ENCODE measurements at regions not wholly inside any gene's neighbourhood (a gene's known extent, or its start where the extent isn't known, plus 50 kb on each side); places are given as distances from the start of the nearest gene placed in this dataset.

- no peak for DNase-seq (ENCODE audit: low spot score)
Observed at GRCh38 chr6:26312501-26313397, 52.2 kb upstream of the BTN3A2 start.

Data from AG08395 (cell line).